ENCODE measurements at regions not wholly inside any gene's neighbourhood (a gene's known extent, or its start where the extent isn't known, plus 50 kb on each side); places are given as distances from the start of the nearest gene placed in this dataset.

DNA sequence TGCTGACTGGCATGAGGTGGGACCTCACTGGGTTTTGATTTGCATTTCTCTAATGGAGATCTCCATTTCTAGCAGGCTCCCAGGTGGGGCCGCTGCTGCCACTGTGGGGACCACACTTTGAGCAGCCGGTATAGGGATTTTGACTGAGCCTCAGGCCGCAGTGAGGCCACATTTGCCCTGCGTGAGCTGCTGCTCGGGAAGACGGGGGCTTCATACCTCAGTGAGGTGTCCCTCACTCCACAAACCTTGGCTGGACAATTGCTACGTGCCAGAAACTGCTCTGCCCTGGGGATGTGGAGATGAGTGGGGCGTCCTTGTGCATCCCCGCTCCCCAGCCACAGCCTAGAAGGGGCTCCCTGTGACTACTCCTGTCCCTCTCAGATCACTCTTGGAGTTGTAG, 134.3 kb downstream of the ANKRD60 start:
- TF ChIP-seq, protein P1, sequence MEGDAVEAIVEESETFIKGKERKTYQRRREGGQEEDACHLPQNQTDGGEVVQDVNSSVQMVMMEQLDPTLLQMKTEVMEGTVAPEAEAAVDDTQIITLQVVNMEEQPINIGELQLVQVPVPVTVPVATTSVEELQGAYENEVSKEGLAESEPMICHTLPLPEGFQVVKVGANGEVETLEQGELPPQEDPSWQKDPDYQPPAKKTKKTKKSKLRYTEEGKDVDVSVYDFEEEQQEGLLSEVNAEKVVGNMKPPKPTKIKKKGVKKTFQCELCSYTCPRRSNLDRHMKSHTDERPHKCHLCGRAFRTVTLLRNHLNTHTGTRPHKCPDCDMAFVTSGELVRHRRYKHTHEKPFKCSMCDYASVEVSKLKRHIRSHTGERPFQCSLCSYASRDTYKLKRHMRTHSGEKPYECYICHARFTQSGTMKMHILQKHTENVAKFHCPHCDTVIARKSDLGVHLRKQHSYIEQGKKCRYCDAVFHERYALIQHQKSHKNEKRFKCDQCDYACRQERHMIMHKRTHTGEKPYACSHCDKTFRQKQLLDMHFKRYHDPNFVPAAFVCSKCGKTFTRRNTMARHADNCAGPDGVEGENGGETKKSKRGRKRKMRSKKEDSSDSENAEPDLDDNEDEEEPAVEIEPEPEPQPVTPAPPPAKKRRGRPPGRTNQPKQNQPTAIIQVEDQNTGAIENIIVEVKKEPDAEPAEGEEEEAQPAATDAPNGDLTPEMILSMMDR (IDR thresholded peaks at IDR 0.05), result no peak
- no peak for TF ChIP-seq ZFX (IDR thresholded peaks at IDR 0.05; ENCODE audit: borderline replicate concordance)

Measured in 22Rv1 (cell line).